Panc1 (cell line): ENCODE measurements at regions not wholly inside any gene's neighbourhood (a gene's known extent, or its start where the extent isn't known, plus 50 kb on each side); places are given as distances from the start of the nearest gene placed in this dataset.
"Not testable (repeated sequence)": the region's sequence is repeated elsewhere in the genome, so short reads cannot be mapped to it uniquely, and the experiment has no call there.

Experiments
- ATAC-seq: fragments of 200-7000 bp; cut with Tn5 transposase; 2 replicates; pipeline ENCODE4 v1.9.1; 2020; ENCODE audit warnings: mild to moderate bottlenecking, moderate library complexity
- BruUV-seq: library from RNA; stranded (reverse); fragments of 400-500 nt; replicated peaks from 2 replicates; lab custom pipeline; 2021; lab: Mats Ljungman, UMichigan
- CTCF ChIA-PET: fragments of 300-600 bp; sonication (Branson Sonifier 250); formaldehyde crosslinking; loops from one replicate; lab custom pipeline; 2022; ENCODE audit warnings: antibody characterized with exemption; lab: Charles Lee
- POLR2A ChIA-PET: fragments of 300-600 bp; sonication (Branson Sonifier 250); formaldehyde crosslinking; loops from one replicate; lab custom pipeline; 2022; ENCODE audit warnings: antibody characterized with exemption; lab: Charles Lee
- DNase-seq: peaks from one replicate; pipeline ENCODE4 v3.0.0-alpha.2; 2010; ENCODE audit warnings: low read depth, low spot score
- H3K27ac ChIP-seq: 2 replicates; pipeline ENCODE4 v1.5.1; 2011; ENCODE audit warnings: mild to moderate bottlenecking, low read length, inconsistent platforms
- H3K27me3 ChIP-seq: fragments of 200-500 bp; sonication (Bioruptor generic); 2 replicates; pipeline ENCODE4 v1.6.0; 2014; ENCODE audit warnings: low read length, inconsistent platforms; ENCODE audit not compliant: control insufficient read depth, insufficient read depth
- H3K36me3 ChIP-seq: fragments of 200-500 bp; sonication (Bioruptor generic); 2 replicates; pipeline ENCODE4 v1.5.1; 2014; ENCODE audit warnings: inconsistent platforms, mild to moderate bottlenecking, low read length, moderate library complexity; ENCODE audit not compliant: control insufficient read depth, insufficient read depth
- H3K4me1 ChIP-seq: 2 replicates; pipeline ENCODE4 v1.5.1; 2011; ENCODE audit warnings: inconsistent platforms, mild to moderate bottlenecking, low read length, moderate library complexity; ENCODE audit not compliant: control insufficient read depth, insufficient read depth
- H3K4me3 ChIP-seq, 2 experiments: 2 replicates each; pipeline ENCODE4 v1.5.1; 2011 to 2012; ENCODE audit warnings: low read depth in 2 of 2, low read length in 2 of 2, mild to moderate bottlenecking in 2 of 2, inconsistent platforms in 1 of 2, moderate library complexity in 1 of 2
- H3K9me3 ChIP-seq: fragments of 200-500 bp; sonication (Bioruptor generic); 2 replicates; pipeline ENCODE4 v1.5.1; 2014; ENCODE audit warnings: low read depth, mild to moderate bottlenecking, inconsistent platforms, low read length, moderate library complexity; ENCODE audit not compliant: control insufficient read depth, insufficient read depth
- POLR2AphosphoS5 ChIP-seq: IDR thresholded peaks from 2 replicates; pipeline ENCODE4 v1.6.1; 2012; ENCODE audit warnings: mild to moderate bottlenecking, low read depth, low read length, moderate library complexity
- SIN3A ChIP-seq: IDR thresholded peaks from 2 replicates; pipeline ENCODE4 v1.6.1; 2012; ENCODE audit warnings: low read depth, mild to moderate bottlenecking, low read length, moderate library complexity, borderline replicate concordance; ENCODE audit not compliant: insufficient read depth
- TCF7L2 ChIP-seq: IDR thresholded peaks from 2 replicates; pipeline ENCODE4 v1.6.1; 2011; ENCODE audit warnings: mild to moderate bottlenecking, low read depth, low read length, inconsistent platforms
- in situ Hi-C: cut with HindIII; loops from 2 replicates; pipeline ENCODE4 v1.10.0; 2016; ENCODE audit warnings: low sequenced_read_pairs, low pct_unique_long_range_greater_than_20kb
- intact Hi-C: fragments of 100-400 bp; cut with micrococcal nuclease; formaldehyde crosslinking; loops from one replicate; pipeline ENCODE4 v1.10.0; 2022; ENCODE audit not compliant: unreplicated experiment
- TF ChIP-seq, protein P1 (sequence below): fragments of 450-650 bp; IDR thresholded peaks from 2 replicates; pipeline ENCODE4 v1.5.1; 2017; ENCODE audit warnings: mild to moderate bottlenecking
- TF ChIP-seq, protein P2 (sequence below), 2 experiments: IDR thresholded peaks; 2 replicates each; pipeline ENCODE4 v1.6.1; 2011 to 2012; ENCODE audit warnings: low read depth in 2 of 2, control low read depth in 1 of 2, low read length in 1 of 2, mild to moderate bottlenecking in 1 of 2, moderate library complexity in 1 of 2; ENCODE audit not compliant: insufficient read depth in 1 of 2

DNA sequence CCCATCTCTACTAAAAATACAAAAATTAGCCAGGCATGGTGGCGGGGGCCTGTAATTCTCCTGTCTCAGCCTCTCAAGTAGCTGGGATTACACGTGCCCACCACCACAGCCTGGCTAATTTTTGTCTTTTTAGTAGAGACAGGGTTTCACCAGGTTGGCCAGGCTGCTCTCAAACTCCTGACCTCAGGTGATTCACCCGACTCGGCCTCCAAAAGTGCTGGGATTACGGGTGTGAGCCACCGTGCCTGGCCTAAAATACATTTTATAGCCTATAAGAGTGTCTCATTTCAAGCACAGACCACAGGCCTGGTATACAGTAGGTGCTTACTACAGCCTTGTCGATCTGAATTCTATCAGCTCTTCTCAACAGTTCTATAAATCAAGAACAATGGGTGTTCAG, 139.5 kb upstream of the USP29 start:
- H3K36me3 ChIP-seq, ATAC-seq, H3K4me1 ChIP-seq, POLR2A ChIA-PET, DNase-seq, BruUV-seq, H3K4me3 ChIP-seq, H3K9me3 ChIP-seq, H3K27me3 ChIP-seq, in situ Hi-C loops, CTCF ChIA-PET, H3K27ac ChIP-seq, intact Hi-C loops: not testable (repeated sequence)

DNA sequence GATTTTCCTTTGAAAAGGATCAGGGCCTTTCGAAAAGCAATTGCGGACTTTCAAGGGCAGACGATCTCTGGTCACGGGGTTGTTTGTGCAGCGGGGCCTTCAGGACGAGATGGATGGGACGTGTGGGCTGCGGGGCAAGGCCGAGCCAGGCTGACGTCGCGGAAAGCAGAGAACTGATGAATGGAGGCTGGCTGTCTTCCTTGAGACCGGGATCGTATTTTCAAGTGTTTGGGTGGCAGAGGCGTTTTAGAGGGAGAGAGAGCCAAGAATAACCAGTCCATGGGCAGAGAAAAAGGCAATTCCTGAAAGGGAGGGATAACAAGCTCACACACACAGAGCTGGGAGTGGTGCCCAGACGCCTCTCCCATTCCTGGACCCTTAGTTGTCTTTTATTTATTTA, 138.9 kb upstream of the USP29 start:
- POLR2A ChIA-PET = no interaction called here

DNA sequence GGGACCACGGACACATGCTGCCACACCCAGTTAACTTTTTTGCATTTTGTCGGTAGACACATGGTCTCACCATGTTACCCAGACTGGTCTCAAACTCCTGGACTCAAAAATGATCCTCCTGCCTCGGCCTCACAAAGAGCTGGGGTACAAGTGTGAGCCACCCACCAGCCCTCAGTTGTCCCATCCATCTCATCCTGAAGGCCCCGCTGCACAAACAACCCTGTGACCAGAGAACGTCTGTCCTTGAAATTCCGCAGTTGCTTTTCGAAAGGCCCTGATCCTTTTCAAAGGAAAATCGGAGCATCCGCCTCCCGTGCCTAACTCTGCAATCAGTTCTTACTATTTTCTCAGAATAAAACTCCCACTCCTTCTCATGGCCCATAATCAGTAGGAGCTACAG, 138.3 kb upstream of the USP29 start:
- H3K9me3 ChIP-seq, H3K27ac ChIP-seq, H3K27me3 ChIP-seq, POLR2A ChIA-PET, ATAC-seq, in situ Hi-C loops, intact Hi-C loops, H3K4me3 ChIP-seq, H3K36me3 ChIP-seq, CTCF ChIA-PET, DNase-seq, BruUV-seq, H3K4me1 ChIP-seq: not testable (repeated sequence)

More for the DNA sequence above, 138.9 kb upstream of the USP29 start:
- Histone ChIP-seq H3K4me3 (no peak overlapping the region), H3K27ac (no peak overlapping the region), H3K9me3 (no peaks in the 10 kb centered on the region), H3K4me1 (no peaks in the 10 kb centered on the region), H3K36me3 (no peaks in the 10 kb centered on the region), H3K27me3 (no peaks in the 10 kb centered on the region)
- no peak for ATAC-seq
- intact Hi-C loops (no loop called here), in situ Hi-C loops (no loop called here)
- TF ChIP-seq, protein P1, sequence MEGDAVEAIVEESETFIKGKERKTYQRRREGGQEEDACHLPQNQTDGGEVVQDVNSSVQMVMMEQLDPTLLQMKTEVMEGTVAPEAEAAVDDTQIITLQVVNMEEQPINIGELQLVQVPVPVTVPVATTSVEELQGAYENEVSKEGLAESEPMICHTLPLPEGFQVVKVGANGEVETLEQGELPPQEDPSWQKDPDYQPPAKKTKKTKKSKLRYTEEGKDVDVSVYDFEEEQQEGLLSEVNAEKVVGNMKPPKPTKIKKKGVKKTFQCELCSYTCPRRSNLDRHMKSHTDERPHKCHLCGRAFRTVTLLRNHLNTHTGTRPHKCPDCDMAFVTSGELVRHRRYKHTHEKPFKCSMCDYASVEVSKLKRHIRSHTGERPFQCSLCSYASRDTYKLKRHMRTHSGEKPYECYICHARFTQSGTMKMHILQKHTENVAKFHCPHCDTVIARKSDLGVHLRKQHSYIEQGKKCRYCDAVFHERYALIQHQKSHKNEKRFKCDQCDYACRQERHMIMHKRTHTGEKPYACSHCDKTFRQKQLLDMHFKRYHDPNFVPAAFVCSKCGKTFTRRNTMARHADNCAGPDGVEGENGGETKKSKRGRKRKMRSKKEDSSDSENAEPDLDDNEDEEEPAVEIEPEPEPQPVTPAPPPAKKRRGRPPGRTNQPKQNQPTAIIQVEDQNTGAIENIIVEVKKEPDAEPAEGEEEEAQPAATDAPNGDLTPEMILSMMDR = no peak
- no peak for TF ChIP-seq POLR2AphosphoS5
- no peak for TF ChIP-seq TCF7L2
- no peak for TF ChIP-seq SIN3A
- TF ChIP-seq, protein P2, sequence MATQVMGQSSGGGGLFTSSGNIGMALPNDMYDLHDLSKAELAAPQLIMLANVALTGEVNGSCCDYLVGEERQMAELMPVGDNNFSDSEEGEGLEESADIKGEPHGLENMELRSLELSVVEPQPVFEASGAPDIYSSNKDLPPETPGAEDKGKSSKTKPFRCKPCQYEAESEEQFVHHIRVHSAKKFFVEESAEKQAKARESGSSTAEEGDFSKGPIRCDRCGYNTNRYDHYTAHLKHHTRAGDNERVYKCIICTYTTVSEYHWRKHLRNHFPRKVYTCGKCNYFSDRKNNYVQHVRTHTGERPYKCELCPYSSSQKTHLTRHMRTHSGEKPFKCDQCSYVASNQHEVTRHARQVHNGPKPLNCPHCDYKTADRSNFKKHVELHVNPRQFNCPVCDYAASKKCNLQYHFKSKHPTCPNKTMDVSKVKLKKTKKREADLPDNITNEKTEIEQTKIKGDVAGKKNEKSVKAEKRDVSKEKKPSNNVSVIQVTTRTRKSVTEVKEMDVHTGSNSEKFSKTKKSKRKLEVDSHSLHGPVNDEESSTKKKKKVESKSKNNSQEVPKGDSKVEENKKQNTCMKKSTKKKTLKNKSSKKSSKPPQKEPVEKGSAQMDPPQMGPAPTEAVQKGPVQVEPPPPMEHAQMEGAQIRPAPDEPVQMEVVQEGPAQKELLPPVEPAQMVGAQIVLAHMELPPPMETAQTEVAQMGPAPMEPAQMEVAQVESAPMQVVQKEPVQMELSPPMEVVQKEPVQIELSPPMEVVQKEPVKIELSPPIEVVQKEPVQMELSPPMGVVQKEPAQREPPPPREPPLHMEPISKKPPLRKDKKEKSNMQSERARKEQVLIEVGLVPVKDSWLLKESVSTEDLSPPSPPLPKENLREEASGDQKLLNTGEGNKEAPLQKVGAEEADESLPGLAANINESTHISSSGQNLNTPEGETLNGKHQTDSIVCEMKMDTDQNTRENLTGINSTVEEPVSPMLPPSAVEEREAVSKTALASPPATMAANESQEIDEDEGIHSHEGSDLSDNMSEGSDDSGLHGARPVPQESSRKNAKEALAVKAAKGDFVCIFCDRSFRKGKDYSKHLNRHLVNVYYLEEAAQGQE (IDR thresholded peaks at IDR 0.05; ENCODE audit: insufficient read depth in 1 of 2, low read depth in 2 of 2, low read length in 1 of 2) = no peak
- BruUV-seq = no TSS peak
- no peak for DNase-seq
- CTCF ChIA-PET = no interaction called here
